ENCODE measurements at regions not wholly inside any gene's neighbourhood (a gene's known extent, or its start where the extent isn't known, plus 50 kb on each side); places are given as distances from the start of the nearest gene placed in this dataset.

DNA sequence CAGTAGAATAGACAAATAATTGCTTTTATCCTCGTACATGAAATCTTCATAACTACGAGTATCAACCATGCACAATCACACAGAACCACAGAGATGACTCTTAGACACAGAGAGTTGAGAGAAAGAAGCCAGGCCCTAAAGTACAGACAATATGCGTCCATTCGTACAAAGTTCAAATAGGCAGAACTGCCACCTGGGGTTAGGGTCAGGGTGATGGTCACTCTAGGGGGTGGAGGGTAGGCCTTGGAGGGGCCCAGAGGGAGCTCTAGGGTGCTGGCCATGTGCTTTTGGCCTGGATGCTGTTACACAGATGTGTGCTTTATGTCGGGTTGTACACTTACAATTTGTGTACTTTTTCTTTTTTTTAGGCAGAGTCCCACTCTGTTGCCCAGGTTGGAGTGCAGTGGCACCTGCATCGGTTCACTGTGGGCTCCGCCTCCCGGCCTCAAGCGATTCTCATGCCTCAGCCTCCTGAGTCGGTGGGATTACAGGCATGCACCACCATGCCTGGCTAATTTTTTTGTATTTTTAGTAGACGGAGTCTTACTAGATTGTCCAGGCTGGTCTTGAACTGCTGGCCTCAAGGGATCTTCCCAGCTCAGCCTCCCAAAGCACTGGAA, 65.9 kb upstream of the KLF13 start:
- RAD21 ChIA-PET (ENCODE audit: unreplicated experiment) = interaction anchor here (0.9 to 8.8 kb wide), 10 partner anchors 21 to 227 kb away, joined by 3 to 169 read pairs (median 16); partner anchors contain the start of gene KLF13
- Histone ChIP-seq H3K4me2 (ENCODE audit: control insufficient read depth, insufficient read depth) (no peak overlapping the region), H2AFZ (ENCODE audit: control insufficient read depth, low read depth, low read length) (no peak overlapping the region), H3K79me2 (ENCODE audit: control insufficient read depth, insufficient read depth, low read length) (no peaks in the 10 kb centered on the region), H3K27me3 (replicated peaks in 1 of 2; ENCODE audit: control insufficient read depth in 2 of 2, insufficient read depth in 2 of 2, low read length in 1 of 2) (no peaks in the 10 kb centered on the region), H3K9ac (ENCODE audit: control insufficient read depth, insufficient read depth, low read length) (no peak overlapping the region), H3K36me3 (ENCODE audit: control insufficient read depth in 2 of 2, insufficient read depth in 2 of 2, low read length in 1 of 2) (no peaks in the 10 kb centered on the region), H3K9me3 (replicated peaks; ENCODE audit: control insufficient read depth, insufficient read depth, low read length) (no peaks in the 10 kb centered on the region), H3K4me3 (no peak overlapping the region), H3K4me1 (ENCODE audit: control insufficient read depth, insufficient read depth, low read length) (peaks cover 68% of the 10 kb centered on the region), H3K27ac (ENCODE audit: control insufficient read depth, insufficient read depth) (no peak overlapping the region), H4K20me1 (ENCODE audit: control insufficient read depth, insufficient read depth) (no peaks in the 10 kb centered on the region)
- CTCF ChIA-PET = interaction anchor here (3.5 to 7.3 kb wide), 4 partner anchors 8 to 228 kb away, joined by 22 to 66 read pairs (median 53); no protein-coding TSS in a partner anchor
- WGBS (ENCODE audit: insufficient coverage, insufficient replicate concordance, low lambda C conversion rate, missing lambda C conversion rate) = 92% methylated on average over 11 of the region's 11 CpGs
- POLR2A ChIA-PET = interaction anchor here (0.7 to 7.4 kb wide), 8 partner anchors 6 to 174 kb away, joined by 3 to 112 read pairs (median 32); partner anchors contain the start of gene KLF13
- SMC1A ChIA-PET (ENCODE audit: uncharacterized antibody, unreplicated experiment) = interaction anchor here (1.2 to 10.4 kb wide), 6 partner anchors 7 to 64 kb away, joined by 3 to 152 read pairs (median 80); partner anchors contain the start of gene KLF13
- DNase-seq (ENCODE audit: low read depth, low spot score) (no peak), ATAC-seq (no peak), FAIRE-seq (no peak)
- BruUV-seq (replicated peaks) = no TSS peak
- in situ Hi-C loops (cut with MboI) = loop anchor here (5.0 to 10.0 kb wide), 2 partner anchors 64 to 227 kb away; partner anchors contain the start of gene KLF13
- intact Hi-C loops (cut with micrococcal nuclease; ENCODE audit: unreplicated experiment) = loop anchor here (5.0 kb wide), 2 partner anchors 107 to 177 kb away; no protein-coding TSS in a partner anchor
- TF ChIP-seq EGR1 (IDR thresholded peaks at IDR 0.05; ENCODE audit: borderline replicate concordance in 1 of 2, low read depth in 2 of 2, low read length in 2 of 2) = no peak
- no peak for TF ChIP-seq MYB (IDR thresholded peaks at IDR 0.05; ENCODE audit: borderline replicate concordance, low read depth, low read length)
- TF ChIP-seq, protein P1, sequence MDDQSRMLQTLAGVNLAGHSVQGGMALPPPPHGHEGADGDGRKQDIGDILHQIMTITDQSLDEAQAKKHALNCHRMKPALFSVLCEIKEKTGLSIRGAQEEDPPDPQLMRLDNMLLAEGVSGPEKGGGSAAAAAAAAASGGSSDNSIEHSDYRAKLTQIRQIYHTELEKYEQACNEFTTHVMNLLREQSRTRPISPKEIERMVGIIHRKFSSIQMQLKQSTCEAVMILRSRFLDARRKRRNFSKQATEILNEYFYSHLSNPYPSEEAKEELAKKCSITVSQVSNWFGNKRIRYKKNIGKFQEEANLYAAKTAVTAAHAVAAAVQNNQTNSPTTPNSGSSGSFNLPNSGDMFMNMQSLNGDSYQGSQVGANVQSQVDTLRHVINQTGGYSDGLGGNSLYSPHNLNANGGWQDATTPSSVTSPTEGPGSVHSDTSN (IDR thresholded peaks at IDR 0.05; ENCODE audit: insufficient replicate concordance, low read depth, low read length) = no peak
- no peak for TF ChIP-seq SMARCA5 (IDR thresholded peaks at IDR 0.05)
- no peak for TF ChIP-seq CREB1 (IDR thresholded peaks at IDR 0.05; ENCODE audit: low read depth)
- TF ChIP-seq NBN (IDR thresholded peaks at IDR 0.05) = no peak
- TF ChIP-seq, protein P2, sequence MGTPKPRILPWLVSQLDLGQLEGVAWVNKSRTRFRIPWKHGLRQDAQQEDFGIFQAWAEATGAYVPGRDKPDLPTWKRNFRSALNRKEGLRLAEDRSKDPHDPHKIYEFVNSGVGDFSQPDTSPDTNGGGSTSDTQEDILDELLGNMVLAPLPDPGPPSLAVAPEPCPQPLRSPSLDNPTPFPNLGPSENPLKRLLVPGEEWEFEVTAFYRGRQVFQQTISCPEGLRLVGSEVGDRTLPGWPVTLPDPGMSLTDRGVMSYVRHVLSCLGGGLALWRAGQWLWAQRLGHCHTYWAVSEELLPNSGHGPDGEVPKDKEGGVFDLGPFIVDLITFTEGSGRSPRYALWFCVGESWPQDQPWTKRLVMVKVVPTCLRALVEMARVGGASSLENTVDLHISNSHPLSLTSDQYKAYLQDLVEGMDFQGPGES (IDR thresholded peaks at IDR 0.05) = no peak
- no peak for TF ChIP-seq IRF4 (IDR thresholded peaks at IDR 0.05; ENCODE audit: low read depth, low read length)
